GM12865 (cell line): ENCODE measurements at regions not wholly inside any gene's neighbourhood (a gene's known extent, or its start where the extent isn't known, plus 50 kb on each side); places are given as distances from the start of the nearest gene placed in this dataset.

Source experiments
- DNase-seq: peaks from one replicate; pipeline ENCODE4 v3.0.0; 2010; ENCODE audit warnings: low read depth
- H3K4me3 ChIP-seq: 2 replicates; pipeline ENCODE4 v1.5.1; 2011; ENCODE audit warnings: mild to moderate bottlenecking, low read depth, low read length, control low read depth
- TF ChIP-seq, protein P1 (sequence below): IDR thresholded peaks from 2 replicates; pipeline ENCODE4 v1.5.1; 2011; ENCODE audit warnings: low read length, control low read depth, low read depth, inconsistent platforms; ENCODE audit not compliant: insufficient read depth; ENCODE audit errors: missing control alignments

- H3K4me3 ChIP-seq = no peak overlapping the region
- DNase-seq = no peak
- TF ChIP-seq, protein P1, sequence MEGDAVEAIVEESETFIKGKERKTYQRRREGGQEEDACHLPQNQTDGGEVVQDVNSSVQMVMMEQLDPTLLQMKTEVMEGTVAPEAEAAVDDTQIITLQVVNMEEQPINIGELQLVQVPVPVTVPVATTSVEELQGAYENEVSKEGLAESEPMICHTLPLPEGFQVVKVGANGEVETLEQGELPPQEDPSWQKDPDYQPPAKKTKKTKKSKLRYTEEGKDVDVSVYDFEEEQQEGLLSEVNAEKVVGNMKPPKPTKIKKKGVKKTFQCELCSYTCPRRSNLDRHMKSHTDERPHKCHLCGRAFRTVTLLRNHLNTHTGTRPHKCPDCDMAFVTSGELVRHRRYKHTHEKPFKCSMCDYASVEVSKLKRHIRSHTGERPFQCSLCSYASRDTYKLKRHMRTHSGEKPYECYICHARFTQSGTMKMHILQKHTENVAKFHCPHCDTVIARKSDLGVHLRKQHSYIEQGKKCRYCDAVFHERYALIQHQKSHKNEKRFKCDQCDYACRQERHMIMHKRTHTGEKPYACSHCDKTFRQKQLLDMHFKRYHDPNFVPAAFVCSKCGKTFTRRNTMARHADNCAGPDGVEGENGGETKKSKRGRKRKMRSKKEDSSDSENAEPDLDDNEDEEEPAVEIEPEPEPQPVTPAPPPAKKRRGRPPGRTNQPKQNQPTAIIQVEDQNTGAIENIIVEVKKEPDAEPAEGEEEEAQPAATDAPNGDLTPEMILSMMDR = no peak
These were observed 666.9 kb upstream of the SOX9 start for GRCh38 chr17:71453876-71454422.

DNA sequence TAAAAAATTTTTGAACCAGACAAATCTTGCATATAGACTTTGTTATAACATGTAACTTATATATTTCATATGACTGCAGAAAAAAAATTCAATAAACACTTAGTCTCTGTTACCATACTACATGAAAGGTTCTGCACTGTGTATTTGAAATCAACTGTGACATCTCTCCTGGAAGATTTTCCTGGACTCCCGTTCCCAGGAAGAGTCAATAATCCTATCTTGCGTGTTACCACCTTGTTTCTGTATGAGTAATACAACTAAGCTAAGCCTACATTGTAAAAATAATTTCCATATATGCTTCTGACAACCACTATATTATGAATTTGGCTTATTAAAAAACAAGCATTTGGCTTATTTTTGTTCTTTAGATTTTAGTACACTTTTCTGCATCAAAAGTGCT lies 665.6 kb upstream of the SOX9 start:
- no peak for DNase-seq
- TF ChIP-seq, protein P1 = no peak
- no peak overlapping the region for H3K4me3 ChIP-seq

GRCh38 chr17:71458322-71458721 lies 662.5 kb upstream of the SOX9 start:
- peak; percentile 21 for DNase-seq
- no peak overlapping the region for H3K4me3 ChIP-seq
- TF ChIP-seq, protein P1 = no peak

DNA sequence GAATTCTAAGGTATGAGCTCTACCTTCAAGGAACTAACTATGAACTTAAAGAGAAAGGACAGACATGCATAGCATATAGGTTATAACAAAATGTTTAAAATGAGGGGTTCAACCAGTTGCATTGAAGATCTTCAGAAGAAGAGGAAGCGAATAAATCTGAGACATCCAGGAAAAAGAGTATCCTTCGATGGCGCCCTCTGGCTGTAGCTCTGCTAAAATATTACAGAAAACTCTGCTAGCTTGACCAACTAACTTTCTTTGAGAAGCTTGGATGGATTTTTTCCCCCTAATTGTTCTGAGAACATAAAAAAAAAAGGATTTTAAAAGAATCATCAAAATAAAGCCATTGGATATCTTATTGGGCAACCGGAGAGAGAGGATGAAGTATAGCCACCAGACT lies 659.9 kb upstream of the SOX9 start:
- H3K4me3 ChIP-seq = no peak overlapping the region
- TF ChIP-seq, protein P1 = peak; percentile 36
- DNase-seq = peak; percentile 33

DNA sequence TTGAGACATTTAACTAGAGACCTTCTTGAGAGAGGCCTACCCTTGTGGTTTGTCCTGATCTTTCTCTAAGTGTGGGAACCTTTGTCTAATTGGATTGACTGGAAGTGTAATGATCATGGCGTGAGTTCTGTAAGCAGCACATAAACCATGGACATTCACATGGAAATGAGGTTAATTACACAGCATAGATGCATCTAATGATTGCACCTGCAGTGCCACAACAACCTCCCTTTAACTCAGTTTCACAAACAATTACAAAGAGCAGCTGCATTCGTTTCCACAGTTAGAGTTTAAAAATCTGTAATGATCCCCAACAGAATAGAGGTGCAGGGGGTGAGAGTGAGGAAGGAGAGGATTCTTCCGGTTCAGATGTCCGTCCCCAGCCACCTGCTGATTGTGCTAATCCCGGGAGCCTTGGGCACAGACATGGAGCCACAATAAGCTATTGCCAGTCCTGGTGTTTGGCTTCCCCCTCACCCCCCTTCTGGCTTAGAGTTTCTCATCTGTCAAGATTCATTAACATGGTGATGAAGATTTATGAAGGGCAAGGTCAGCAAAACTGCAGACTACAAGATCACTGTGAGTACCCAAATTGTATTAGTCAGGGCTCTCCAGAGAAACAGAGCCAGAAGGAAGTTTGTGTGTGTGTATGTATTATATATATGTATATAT lies 659.2 kb upstream of the SOX9 start:
- no peak for DNase-seq
- no peak overlapping the region for H3K4me3 ChIP-seq
- TF ChIP-seq, protein P1 = no peak

- TF ChIP-seq, protein P1 = no peak
- DNase-seq = no peak
- no peak overlapping the region for H3K4me3 ChIP-seq
These were observed 656.6 kb upstream of the SOX9 start for GRCh38 chr17:71464241-71464640.

GRCh38 chr17:71464751-71465150 lies 656.1 kb upstream of the SOX9 start:
- DNase-seq = no peak
- H3K4me3 ChIP-seq = no peak overlapping the region
- TF ChIP-seq, protein P1 = no peak
